Immature natural killer cell (primary cell): ENCODE measurements at regions not wholly inside any gene's neighbourhood (a gene's known extent, or its start where the extent isn't known, plus 50 kb on each side); places are given as distances from the start of the nearest gene placed in this dataset.
"Not testable (repeated sequence)": the region's sequence is repeated elsewhere in the genome, so short reads cannot be mapped to it uniquely, and the experiment has no call there.

Experiments
- DNase-seq, 3 donors: peaks; one replicate each; pipeline ENCODE4 v3.0.0; 2022; ENCODE audit warnings: mixed read lengths in 1 of 3
- H3K27ac Mint-ChIP-seq, 6 donors: one replicate each; pipeline ENCODE4 v1.8.0; 2020; ENCODE audit warnings: mixed read lengths in 6 of 6, mild to moderate bottlenecking in 5 of 6, inconsistent platforms in 4 of 6, moderate library complexity in 3 of 6
- H3K27me3 Mint-ChIP-seq, 3 donors: one replicate each; pipeline ENCODE4 v1.8.0; 2020 to 2021; ENCODE audit warnings: low read depth in 3 of 3, mild to moderate bottlenecking in 3 of 3, mixed read lengths in 3 of 3, moderate library complexity in 3 of 3, inconsistent platforms in 1 of 3
- H3K36me3 Mint-ChIP-seq, 3 donors: one replicate each; pipeline ENCODE4 v1.8.0; 2020; ENCODE audit warnings: mixed read lengths in 3 of 3, inconsistent platforms in 2 of 3, mild to moderate bottlenecking in 2 of 3
- H3K4me1 Mint-ChIP-seq, 2 donors: one replicate each; pipeline ENCODE4 v1.8.0; 2020; ENCODE audit warnings: inconsistent platforms in 2 of 2, mild to moderate bottlenecking in 2 of 2, mixed read lengths in 2 of 2, moderate library complexity in 1 of 2
- H3K4me3 Mint-ChIP-seq, 5 donors: one replicate each; pipeline ENCODE4 v1.8.0; 2020; ENCODE audit warnings: mild to moderate bottlenecking in 5 of 5, mixed read lengths in 5 of 5, inconsistent platforms in 3 of 5, moderate library complexity in 3 of 5
- H3K9me3 Mint-ChIP-seq, 6 donors: one replicate each; pipeline ENCODE4 v1.8.0; 2020; ENCODE audit warnings: mild to moderate bottlenecking in 6 of 6, mixed read lengths in 6 of 6, inconsistent platforms in 4 of 6, moderate library complexity in 3 of 6

DNA sequence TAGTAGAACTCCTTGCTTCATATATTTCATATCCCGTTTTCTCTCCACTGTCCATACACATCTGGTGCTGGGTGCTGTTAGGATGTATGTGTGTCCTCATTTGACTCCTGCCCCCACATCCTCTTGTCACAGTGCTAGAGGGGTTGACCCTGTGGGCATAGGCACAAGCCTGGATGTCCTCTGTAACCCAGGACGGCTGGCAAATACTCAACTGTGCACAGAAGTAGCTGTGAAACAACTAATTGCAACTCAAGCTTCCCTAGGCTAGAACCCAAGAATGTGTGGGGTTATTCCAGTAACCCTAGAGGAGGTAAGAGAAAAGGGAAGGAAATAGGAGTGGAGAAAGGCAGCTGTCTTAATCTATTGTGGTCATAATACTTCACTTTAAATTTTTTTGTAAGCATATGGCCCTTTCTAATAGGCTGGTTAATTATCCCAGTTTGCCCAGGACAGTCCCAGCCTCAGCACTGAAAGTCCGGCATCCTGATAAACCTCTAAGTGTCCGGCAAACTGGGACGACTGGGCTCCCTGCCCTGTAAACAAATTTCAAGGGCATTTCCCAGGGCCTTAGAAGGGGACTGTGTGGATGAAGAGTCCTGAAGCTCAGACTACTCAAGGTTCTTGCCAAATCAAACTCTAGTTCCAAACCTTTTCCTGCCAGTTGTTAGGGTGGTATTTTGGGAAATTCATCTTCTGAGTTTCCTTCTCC lies 283.2 kb upstream of the CELF2 start:
- Mint-ChIP-seq H3K36me3 (no peaks in the 10 kb centered on the region), H3K4me3 (no peak overlapping the region), H3K9me3 (peaks cover 0 to 6% (median 0%) of the 10 kb centered on the region in 6 donors), H3K27me3 (peaks cover 0 to 7% (median 2%) of the 10 kb centered on the region in 3 donors), H3K27ac (no peak overlapping the region), H3K4me1 (no peaks in the 10 kb centered on the region)
- DNase-seq: no peak

DNA sequence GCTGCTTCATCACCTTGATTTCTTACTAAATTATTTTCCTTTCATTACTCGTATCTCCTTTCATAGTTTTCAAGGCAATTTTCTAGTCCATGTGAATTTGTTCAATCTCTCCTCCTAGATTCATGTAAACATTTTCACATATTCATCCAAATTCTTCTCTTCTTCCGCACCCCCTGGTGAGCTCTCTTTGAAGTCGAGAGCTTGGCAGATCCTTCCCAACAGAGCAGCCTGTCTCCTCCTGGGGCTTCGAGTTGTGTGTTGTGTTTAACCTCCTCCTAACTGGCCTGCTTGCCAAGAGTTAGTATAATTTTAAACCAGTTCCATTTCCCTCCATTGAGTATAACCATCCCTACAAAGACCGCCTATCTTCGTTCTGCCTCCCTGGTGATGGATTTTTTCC lies 272.4 kb upstream of the CELF2 start:
- H3K27me3 Mint-ChIP-seq: peaks cover 0 to 6% (median 0%) of the 10 kb centered on the region in 3 donors
- H3K4me1 Mint-ChIP-seq: no peaks in the 10 kb centered on the region
- no peak overlapping the region for H3K27ac Mint-ChIP-seq
- H3K9me3 Mint-ChIP-seq: peaks cover 0 to 11% (median 5%) of the 10 kb centered on the region in 6 donors
- DNase-seq: no peak
- no peak overlapping the region for H3K4me3 Mint-ChIP-seq
- peaks cover 0 to 4% (median 0%) of the 10 kb centered on the region in 3 donors for H3K36me3 Mint-ChIP-seq

DNA sequence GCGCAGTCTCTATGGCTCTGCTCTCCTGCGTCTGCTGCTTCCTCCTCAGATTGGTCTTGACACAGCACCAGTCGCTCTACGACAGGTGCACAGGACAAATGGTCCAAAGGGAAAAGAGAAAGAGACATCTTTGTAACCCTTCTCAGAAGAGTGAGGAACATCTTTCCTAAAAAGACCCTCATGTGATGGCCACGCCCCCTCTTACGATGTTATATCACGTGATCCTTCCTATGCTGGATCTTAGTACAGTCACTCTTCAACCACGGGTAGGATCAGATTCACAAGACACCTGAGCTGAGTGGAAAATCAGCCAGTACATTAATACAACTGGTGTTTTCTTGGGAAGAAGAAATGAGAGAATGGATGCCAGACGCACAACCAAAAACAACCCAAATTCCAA lies 262.2 kb upstream of the CELF2 start:
- no peaks in the 10 kb centered on the region for H3K36me3 Mint-ChIP-seq
- no peak overlapping the region for H3K4me3 Mint-ChIP-seq
- no peak for DNase-seq
- peaks cover 0 to 4% (median 0%) of the 10 kb centered on the region in 6 donors for H3K9me3 Mint-ChIP-seq
- H3K27ac Mint-ChIP-seq: no peak overlapping the region
- H3K4me1 Mint-ChIP-seq: no peaks in the 10 kb centered on the region
- peaks cover 0 to 6% (median 1%) of the 10 kb centered on the region in 3 donors for H3K27me3 Mint-ChIP-seq

DNA sequence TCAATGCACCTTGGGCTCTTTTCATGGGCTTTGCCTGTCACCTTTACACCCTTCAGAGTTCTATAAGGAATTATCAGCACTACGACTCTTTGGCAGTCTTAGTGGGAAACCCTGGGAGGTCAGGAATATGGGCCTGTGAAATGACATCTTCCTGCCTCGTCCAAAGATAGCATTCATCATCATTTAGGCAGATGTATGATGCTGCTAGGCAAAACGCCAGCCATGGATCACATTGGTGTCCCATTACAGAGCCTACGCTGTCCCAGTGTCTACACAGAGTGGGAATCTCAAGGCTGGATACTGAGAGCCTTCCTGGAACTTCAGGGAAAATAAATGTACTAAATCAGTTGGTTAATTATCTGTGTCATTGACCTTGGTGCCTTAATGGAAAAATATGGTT lies 259.4 kb upstream of the CELF2 start:
- Mint-ChIP-seq H3K27ac (no peak overlapping the region), H3K27me3 (peaks cover 0 to 1% (median under 1%) of the 10 kb centered on the region in 3 donors), H3K36me3 (no peaks in the 10 kb centered on the region), H3K4me1 (no peaks in the 10 kb centered on the region), H3K9me3 (peaks cover 0 to 9% (median 0%) of the 10 kb centered on the region in 6 donors), H3K4me3 (no peak overlapping the region)
- no peak for DNase-seq

DNA sequence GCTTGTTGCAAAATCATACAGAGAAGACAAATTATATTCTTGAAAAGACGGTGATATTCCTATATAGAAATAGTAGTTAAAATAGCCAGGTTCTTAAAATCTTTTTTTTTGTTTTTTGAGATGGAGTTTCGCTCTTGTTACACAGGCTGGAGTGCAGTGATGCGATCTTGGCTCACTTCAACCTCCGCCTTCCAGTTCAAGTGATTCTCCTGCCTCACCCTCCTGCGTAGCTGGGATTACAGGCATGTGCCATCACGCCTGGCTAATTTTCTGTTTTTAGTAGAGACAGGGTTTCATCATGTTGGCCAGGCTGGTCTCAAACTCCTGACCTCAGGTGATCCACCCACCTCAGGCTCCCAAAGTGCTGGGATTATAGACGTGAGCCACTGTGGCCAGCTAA lies 257.9 kb upstream of the CELF2 start:
- H3K4me3 Mint-ChIP-seq, DNase-seq, H3K4me1 Mint-ChIP-seq, H3K27ac Mint-ChIP-seq, H3K36me3 Mint-ChIP-seq, H3K27me3 Mint-ChIP-seq: not testable (repeated sequence)
- peaks cover 0 to 12% (median 0%) of the 10 kb centered on the region in 6 donors for H3K9me3 Mint-ChIP-seq

DNA sequence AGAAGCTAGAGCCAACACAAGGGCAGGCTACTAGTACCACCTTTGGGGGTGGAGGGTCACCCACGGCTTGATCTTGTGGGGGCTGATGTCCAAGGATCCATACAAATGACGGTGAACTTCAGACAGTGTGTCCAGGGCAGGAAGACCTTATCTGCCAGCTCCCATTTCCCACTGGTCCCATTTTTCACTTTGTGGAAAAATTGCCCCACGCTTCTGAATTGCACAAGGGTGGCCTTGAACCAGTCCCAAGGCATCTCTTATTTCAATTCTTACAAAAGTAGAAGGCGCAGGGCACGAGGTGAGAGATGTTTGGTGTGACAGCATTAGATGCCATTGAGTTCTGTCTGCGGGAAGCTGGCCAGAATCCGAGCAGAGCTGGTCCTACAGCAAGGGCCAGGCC lies 252.7 kb upstream of the CELF2 start:
- Mint-ChIP-seq H3K4me3 (no peak overlapping the region), H3K4me1 (no peaks in the 10 kb centered on the region), H3K9me3 (peaks cover 0 to 12% (median 0%) of the 10 kb centered on the region in 6 donors), H3K27me3 (peaks cover 0 to 8% (median 0%) of the 10 kb centered on the region in 3 donors), H3K27ac (no peak overlapping the region), H3K36me3 (no peaks in the 10 kb centered on the region)
- no peak for DNase-seq

DNA sequence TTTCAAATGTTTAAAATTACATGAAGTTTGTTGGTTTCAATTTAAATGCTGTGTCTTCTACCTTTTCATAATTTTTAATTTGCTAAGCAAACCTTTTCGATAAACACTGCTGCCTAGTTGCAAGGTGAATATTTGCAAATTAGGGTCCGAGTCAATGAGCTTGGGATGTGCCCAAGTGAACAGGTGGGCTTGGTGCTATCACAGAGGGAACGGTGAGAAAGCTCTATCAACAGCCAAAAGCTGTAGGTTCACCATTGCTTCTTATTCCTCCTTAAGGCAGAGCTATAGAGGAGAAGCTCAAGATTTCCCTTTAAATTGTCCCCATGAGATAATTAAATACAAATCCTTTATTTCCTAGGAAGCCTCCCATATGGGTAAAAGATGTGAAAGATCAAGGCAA lies 245.3 kb upstream of the CELF2 start:
- Mint-ChIP-seq H3K4me3 (no peak overlapping the region), H3K9me3 (no peaks in the 10 kb centered on the region), H3K27ac (no peak overlapping the region), H3K27me3 (peaks cover 0 to 4% (median 2%) of the 10 kb centered on the region in 3 donors), H3K4me1 (no peaks in the 10 kb centered on the region), H3K36me3 (no peaks in the 10 kb centered on the region)
- no peak for DNase-seq

DNA sequence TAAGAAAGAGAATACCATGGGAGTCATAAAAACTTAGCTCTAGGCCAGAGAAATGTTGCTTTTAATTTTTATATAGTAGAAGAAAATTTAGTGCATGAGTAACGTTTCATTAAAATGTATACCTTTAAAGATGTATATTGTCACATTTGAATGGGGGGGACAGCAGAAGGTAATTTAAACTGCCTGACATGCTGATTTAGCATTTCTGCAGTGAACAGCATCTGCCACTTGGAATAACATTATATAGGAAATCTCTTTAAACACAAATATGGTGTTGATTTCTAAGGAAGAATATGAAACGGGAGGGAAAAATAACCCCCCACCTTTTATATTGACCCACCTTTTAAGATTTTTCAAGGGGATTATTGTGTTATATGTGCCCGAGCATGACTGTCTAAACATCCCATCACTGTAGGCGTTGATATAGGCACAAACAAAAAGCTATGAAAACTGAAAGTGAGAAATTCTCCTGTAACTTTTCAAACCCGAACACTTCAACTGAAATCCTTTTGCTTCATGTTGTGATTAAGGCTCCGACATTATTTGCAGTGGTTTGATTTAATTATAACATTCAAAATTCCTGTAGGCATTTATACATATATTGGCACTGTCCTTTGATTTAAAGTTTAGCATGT lies 244.7 kb upstream of the CELF2 start:
- Mint-ChIP-seq H3K4me1 (no peaks in the 10 kb centered on the region), H3K4me3 (no peak overlapping the region), H3K36me3 (no peaks in the 10 kb centered on the region), H3K9me3 (peaks cover 0 to 1% (median 0%) of the 10 kb centered on the region in 6 donors), H3K27ac (no peak overlapping the region), H3K27me3 (peaks cover 2 to 5% (median 4%) of the 10 kb centered on the region in 3 donors)
- no peak for DNase-seq

DNA sequence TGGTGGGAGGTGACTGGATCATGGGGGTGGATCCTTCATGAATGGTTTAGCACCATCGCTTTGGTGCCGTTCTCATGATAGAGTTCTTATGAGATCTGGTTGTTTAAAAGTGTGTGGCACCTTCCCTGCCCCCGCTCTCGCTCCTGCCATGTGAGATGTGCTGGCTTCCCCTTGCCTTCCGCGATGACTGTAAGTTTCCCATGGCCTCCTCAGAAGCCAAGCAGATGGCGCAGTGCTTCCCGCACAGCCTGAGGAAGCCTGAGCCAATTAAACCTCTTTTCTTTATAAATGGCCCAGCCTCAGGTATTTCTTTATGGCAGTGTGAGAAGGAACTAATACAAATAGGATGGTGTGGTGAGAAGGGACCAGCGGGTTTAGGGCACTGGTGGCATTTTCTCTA lies 243.3 kb upstream of the CELF2 start:
- Mint-ChIP-seq H3K27ac (no peak overlapping the region), H3K4me3 (no peak overlapping the region), H3K27me3 (peaks cover 2 to 8% (median 4%) of the 10 kb centered on the region in 3 donors), H3K4me1 (no peaks in the 10 kb centered on the region), H3K9me3 (peaks cover 0 to 1% (median 0%) of the 10 kb centered on the region in 6 donors), H3K36me3 (no peaks in the 10 kb centered on the region)
- no peak for DNase-seq

DNA sequence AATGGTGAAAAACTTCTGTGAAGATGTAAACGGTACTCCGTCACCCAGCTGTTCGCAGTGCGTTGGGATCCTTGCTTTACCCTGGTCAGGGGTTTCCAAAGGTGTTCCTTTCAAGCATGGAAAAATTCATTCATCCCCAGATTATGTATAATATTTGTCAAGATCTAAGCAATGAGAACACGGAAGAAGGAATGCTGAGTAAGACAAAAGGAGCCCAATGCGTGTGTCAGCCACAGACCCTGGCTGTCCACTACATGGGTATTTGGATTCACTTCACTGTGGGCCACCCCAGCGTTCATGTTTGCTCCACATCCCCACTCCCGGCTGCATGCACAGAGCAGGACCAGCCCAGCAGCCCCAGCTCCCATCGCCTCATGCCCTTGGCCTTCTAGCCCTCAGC lies 241.3 kb upstream of the CELF2 start:
- Mint-ChIP-seq H3K9me3 (peaks cover 0 to 1% (median 0%) of the 10 kb centered on the region in 6 donors), H3K4me3 (no peak overlapping the region), H3K36me3 (no peaks in the 10 kb centered on the region), H3K27me3 (peaks cover 4 to 11% (median 4%) of the 10 kb centered on the region in 3 donors), H3K27ac (no peak overlapping the region), H3K4me1 (no peaks in the 10 kb centered on the region)
- DNase-seq: no peak

GRCh38 chr10:10777279-10777678 lies 240.4 kb upstream of the CELF2 start:
- H3K4me3 Mint-ChIP-seq: no peak overlapping the region

GRCh38 chr10:10777723-10778122 lies 239.9 kb upstream of the CELF2 start:
- Mint-ChIP-seq H3K27ac (no peak overlapping the region), H3K4me1 (no peaks in the 10 kb centered on the region), H3K36me3 (no peaks in the 10 kb centered on the region), H3K4me3 (no peak overlapping the region), H3K9me3 (peaks cover 0 to 1% (median 0%) of the 10 kb centered on the region in 6 donors), H3K27me3 (peaks cover 4 to 11% (median 6%) of the 10 kb centered on the region in 3 donors)
- DNase-seq: no peak

More at GRCh38 chr10:10777279-10777678, 240.4 kb upstream of the CELF2 start:
- H3K9me3 Mint-ChIP-seq: peaks cover 0 to 1% (median 0%) of the 10 kb centered on the region in 6 donors
- H3K4me1 Mint-ChIP-seq: no peaks in the 10 kb centered on the region
- no peak for DNase-seq
- H3K36me3 Mint-ChIP-seq: no peaks in the 10 kb centered on the region
- H3K27ac Mint-ChIP-seq: no peak overlapping the region
- H3K27me3 Mint-ChIP-seq: peaks cover 4 to 11% (median 6%) of the 10 kb centered on the region in 3 donors

DNA sequence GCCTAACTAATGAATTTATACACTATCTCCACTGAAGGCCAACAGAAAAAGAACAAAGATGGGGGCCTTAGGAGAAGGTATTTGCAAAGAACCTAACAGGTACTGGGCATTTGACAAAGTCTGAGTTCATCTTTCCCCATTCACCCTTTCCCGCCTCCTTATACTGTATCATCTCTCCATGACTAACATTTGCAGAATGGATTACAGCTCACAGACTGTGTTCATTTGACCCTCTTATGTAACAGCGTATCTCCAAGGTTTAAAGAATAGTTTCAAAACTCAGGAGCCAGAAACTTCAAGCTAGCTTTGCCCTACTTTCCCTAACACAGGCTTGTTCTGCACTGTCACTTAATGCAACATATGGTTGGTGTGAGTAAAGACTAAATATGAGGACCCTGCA lies 238.7 kb upstream of the CELF2 start:
- Mint-ChIP-seq H3K27me3 (peaks cover 4 to 11% (median 6%) of the 10 kb centered on the region in 3 donors), H3K9me3 (peaks cover 0 to 1% (median 0%) of the 10 kb centered on the region in 6 donors), H3K27ac (no peak overlapping the region), H3K36me3 (no peaks in the 10 kb centered on the region), H3K4me1 (no peaks in the 10 kb centered on the region), H3K4me3 (no peak overlapping the region)
- no peak for DNase-seq

DNA sequence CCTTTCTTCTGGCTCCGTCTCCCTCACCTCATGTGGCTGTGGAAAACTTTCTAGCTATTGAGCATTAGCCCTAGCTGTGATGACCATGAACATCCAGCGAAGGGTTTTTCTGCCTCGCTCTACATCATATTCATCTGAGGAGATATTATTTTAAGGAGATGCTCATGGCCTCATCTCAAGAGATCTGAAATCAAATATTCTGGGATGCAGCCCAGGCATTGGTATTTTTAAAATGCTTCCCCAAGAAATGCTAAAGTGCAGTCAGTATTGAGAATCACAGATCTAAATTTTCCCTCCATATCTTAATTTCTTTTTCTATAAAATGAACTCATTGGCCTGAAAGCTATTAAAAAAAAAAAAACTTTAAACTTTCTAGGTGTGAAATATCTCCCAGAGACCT lies 238.2 kb upstream of the CELF2 start:
- no peaks in the 10 kb centered on the region for H3K36me3 Mint-ChIP-seq
- H3K27me3 Mint-ChIP-seq: peaks cover 4 to 11% (median 4%) of the 10 kb centered on the region in 3 donors
- no peaks in the 10 kb centered on the region for H3K4me1 Mint-ChIP-seq
- peaks cover 0 to 1% (median 0%) of the 10 kb centered on the region in 6 donors for H3K9me3 Mint-ChIP-seq
- no peak overlapping the region for H3K27ac Mint-ChIP-seq
- no peak overlapping the region for H3K4me3 Mint-ChIP-seq
- DNase-seq: no peak
